ENCODE measurements at regions not wholly inside any gene's neighbourhood (a gene's known extent, or its start where the extent isn't known, plus 50 kb on each side); places are given as distances from the start of the nearest gene placed in this dataset.

DNA sequence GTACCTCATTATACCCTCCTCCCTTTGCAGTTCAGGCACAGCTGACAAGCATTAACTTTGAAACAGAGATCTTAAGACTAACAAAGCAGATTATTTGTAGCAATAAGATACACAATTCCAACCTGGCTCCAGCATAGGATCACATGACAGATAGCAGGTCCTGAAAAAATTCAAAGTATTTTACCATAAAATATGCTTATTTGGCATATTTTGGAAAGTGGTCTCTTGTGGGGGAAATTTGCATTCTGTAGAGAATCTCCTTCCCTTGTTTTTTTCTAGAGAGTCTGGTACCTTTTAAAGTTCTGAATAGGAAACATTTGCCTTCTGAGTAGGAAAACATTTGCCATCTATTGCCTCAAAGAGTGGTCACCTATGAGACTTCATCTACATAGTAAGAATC lies 212.8 kb upstream of the SH3BP4 start:
- H2BK15ac ChIP-seq (replicated peaks; ENCODE audit: low read depth): no peak overlapping the region
- no peak overlapping the region for H3K18ac ChIP-seq (ENCODE audit: low read length)
- H2AK5ac ChIP-seq (ENCODE audit: low read length): no peak overlapping the region
- H3K9ac ChIP-seq (ENCODE audit: low read length): no peak overlapping the region
- no peak overlapping the region for H4K8ac ChIP-seq (ENCODE audit: low read depth, low read length)
- no peak overlapping the region for H3K4me2 ChIP-seq (ENCODE audit: low read length)
- no peak overlapping the region for H3K4ac ChIP-seq (ENCODE audit: low read depth, low read length)
- H3K27me3 ChIP-seq (ENCODE audit: insufficient read depth, low read length, poor library complexity): no peaks in the 10 kb centered on the region
- DNase-seq: no peak
- no peak overlapping the region for H4K5ac ChIP-seq (ENCODE audit: low read length)
- no peak overlapping the region for H3K4me3 ChIP-seq (ENCODE audit: low read length)
- no peaks in the 10 kb centered on the region for H3K79me1 ChIP-seq (ENCODE audit: low read length)
- no peaks in the 10 kb centered on the region for H3K4me1 ChIP-seq (ENCODE audit: control insufficient read depth, low read depth, low read length)
- no peak overlapping the region for H3K56ac ChIP-seq (ENCODE audit: low read length)
- no peak overlapping the region for H2BK120ac ChIP-seq (ENCODE audit: low read depth, low read length)
- H3K36me3 ChIP-seq (ENCODE audit: control insufficient read depth, insufficient read depth, low read length): no peaks in the 10 kb centered on the region
- H3K79me2 ChIP-seq (ENCODE audit: control insufficient read depth, insufficient read depth, low read length): no peaks in the 10 kb centered on the region
- no peak overlapping the region for H2BK5ac ChIP-seq (ENCODE audit: low read length)
- H3K23ac ChIP-seq (ENCODE audit: low read length): no peak overlapping the region
- no peak overlapping the region for H3K27ac ChIP-seq (ENCODE audit: low read depth, low read length)

- WGBS (ENCODE audit: extremely low coverage, insufficient coverage, low lambda C conversion rate): no CpG with 5 or more reads among the region's 2 CpGs
- H3K56ac ChIP-seq (ENCODE audit: low read length): no peak overlapping the region
- no peak overlapping the region for H2BK120ac ChIP-seq (ENCODE audit: low read depth, low read length)
- H3K4ac ChIP-seq (ENCODE audit: low read depth, low read length): no peak overlapping the region
- H3K27ac ChIP-seq (ENCODE audit: low read depth, low read length): no peak overlapping the region
- H2AK5ac ChIP-seq (ENCODE audit: low read length): no peak overlapping the region
- no peaks in the 10 kb centered on the region for H3K4me1 ChIP-seq (ENCODE audit: control insufficient read depth, low read depth, low read length)
- no peak overlapping the region for H4K8ac ChIP-seq (ENCODE audit: low read depth, low read length)
- no peak overlapping the region for H3K18ac ChIP-seq (ENCODE audit: low read length)
- no peaks in the 10 kb centered on the region for H3K79me1 ChIP-seq (ENCODE audit: low read length)
- H3K4me2 ChIP-seq (ENCODE audit: low read length): no peak overlapping the region
- H2BK5ac ChIP-seq (ENCODE audit: low read length): no peak overlapping the region
- no peak overlapping the region for H4K5ac ChIP-seq (ENCODE audit: low read length)
- H2BK15ac ChIP-seq (replicated peaks; ENCODE audit: low read depth): no peak overlapping the region
- DNase-seq: no peak
- no peak overlapping the region for H3K9ac ChIP-seq (ENCODE audit: low read length)
- H3K36me3 ChIP-seq (ENCODE audit: control insufficient read depth, insufficient read depth, low read length): no peaks in the 10 kb centered on the region
- no peaks in the 10 kb centered on the region for H3K27me3 ChIP-seq (ENCODE audit: insufficient read depth, low read length, poor library complexity)
- H3K4me3 ChIP-seq (ENCODE audit: low read length): no peak overlapping the region
- no peaks in the 10 kb centered on the region for H3K79me2 ChIP-seq (ENCODE audit: control insufficient read depth, insufficient read depth, low read length)
- no peak overlapping the region for H3K23ac ChIP-seq (ENCODE audit: low read length)
Observed at GRCh38 chr2:234735829-234736228, 216.0 kb upstream of the SH3BP4 start.

DNA sequence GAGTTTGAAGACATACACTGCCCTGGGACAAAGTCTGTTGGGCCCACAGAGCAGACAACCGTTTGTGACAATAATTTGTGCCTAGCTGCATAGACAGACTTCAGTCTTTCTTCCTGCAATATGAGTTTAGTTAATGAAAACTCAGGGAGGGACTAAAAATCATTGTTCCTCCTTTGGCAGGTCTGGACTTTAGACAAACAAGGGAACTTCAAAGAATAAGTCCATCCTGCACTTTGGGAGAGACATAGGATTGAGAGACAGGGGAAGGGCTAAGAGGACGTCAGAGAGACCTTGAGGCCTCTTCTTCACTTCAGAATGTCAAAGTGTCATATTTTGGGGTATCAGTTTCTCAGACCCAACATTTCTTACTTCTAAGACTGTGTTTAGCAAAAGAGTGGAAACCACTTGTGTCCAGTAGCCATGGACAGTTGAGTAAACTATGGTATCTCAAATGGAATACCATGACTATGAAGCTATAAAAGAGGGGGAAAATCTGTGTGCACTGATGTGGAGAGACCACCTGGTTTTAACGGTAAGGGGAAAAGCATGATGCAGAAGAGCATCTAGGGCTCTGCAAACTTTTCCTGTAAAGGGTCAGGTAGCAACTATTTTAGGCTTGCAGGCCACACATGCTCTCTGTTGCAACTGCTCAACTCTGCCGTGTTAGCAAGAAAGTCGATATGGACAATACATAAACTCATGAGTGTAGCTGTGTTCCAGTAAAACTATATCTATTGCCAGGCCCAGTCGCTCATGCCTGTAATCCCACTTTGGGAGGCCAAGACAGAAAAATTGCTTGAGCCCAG lies 217.8 kb upstream of the SH3BP4 start:
- Histone ChIP-seq H3K79me2 (ENCODE audit: control insufficient read depth, insufficient read depth, low read length) (no peaks in the 10 kb centered on the region), H3K36me3 (ENCODE audit: control insufficient read depth, insufficient read depth, low read length) (no peaks in the 10 kb centered on the region), H3K23ac (ENCODE audit: low read length) (no peak overlapping the region), H4K8ac (ENCODE audit: low read depth, low read length) (no peak overlapping the region), H3K18ac (ENCODE audit: low read length) (no peak overlapping the region), H3K4me1 (ENCODE audit: control insufficient read depth, low read depth, low read length) (no peaks in the 10 kb centered on the region), H2BK120ac (ENCODE audit: low read depth, low read length) (no peak overlapping the region), H3K4ac (ENCODE audit: low read depth, low read length) (no peak overlapping the region), H2BK5ac (ENCODE audit: low read length) (no peak overlapping the region), H3K4me3 (ENCODE audit: low read length) (no peak overlapping the region), H3K4me2 (ENCODE audit: low read length) (no peak overlapping the region), H3K27me3 (ENCODE audit: insufficient read depth, low read length, poor library complexity) (no peaks in the 10 kb centered on the region), H4K5ac (ENCODE audit: low read length) (no peak overlapping the region), H3K56ac (ENCODE audit: low read length) (no peak overlapping the region), H3K9ac (ENCODE audit: low read length) (no peak overlapping the region), H3K27ac (ENCODE audit: low read depth, low read length) (no peak overlapping the region), H2AK5ac (ENCODE audit: low read length) (no peak overlapping the region), H3K79me1 (ENCODE audit: low read length) (no peaks in the 10 kb centered on the region), H2BK15ac (replicated peaks; ENCODE audit: low read depth) (no peak overlapping the region)
- no CpG with 5 or more reads among the region's 6 CpGs for WGBS (ENCODE audit: extremely low coverage, insufficient coverage, low lambda C conversion rate)
- no peak for DNase-seq

- Histone ChIP-seq H3K4me3 (ENCODE audit: low read length) (no peak overlapping the region), H2AK5ac (ENCODE audit: low read length) (no peak overlapping the region), H3K18ac (ENCODE audit: low read length) (no peak overlapping the region), H2BK120ac (ENCODE audit: low read depth, low read length) (no peak overlapping the region), H3K79me1 (ENCODE audit: low read length) (no peaks in the 10 kb centered on the region), H4K5ac (ENCODE audit: low read length) (no peak overlapping the region), H3K4ac (ENCODE audit: low read depth, low read length) (no peak overlapping the region), H3K27ac (ENCODE audit: low read depth, low read length) (no peak overlapping the region), H3K4me2 (ENCODE audit: low read length) (no peak overlapping the region), H2BK5ac (ENCODE audit: low read length) (no peak overlapping the region), H3K27me3 (ENCODE audit: insufficient read depth, low read length, poor library complexity) (no peaks in the 10 kb centered on the region), H3K79me2 (ENCODE audit: control insufficient read depth, insufficient read depth, low read length) (no peaks in the 10 kb centered on the region), H3K36me3 (ENCODE audit: control insufficient read depth, insufficient read depth, low read length) (no peaks in the 10 kb centered on the region), H4K8ac (ENCODE audit: low read depth, low read length) (no peak overlapping the region), H3K56ac (ENCODE audit: low read length) (no peak overlapping the region), H3K9ac (ENCODE audit: low read length) (no peak overlapping the region), H2BK15ac (replicated peaks; ENCODE audit: low read depth) (no peak overlapping the region), H3K23ac (ENCODE audit: low read length) (no peak overlapping the region), H3K4me1 (ENCODE audit: control insufficient read depth, low read depth, low read length) (no peaks in the 10 kb centered on the region)
- DNase-seq: no peak
- no CpG with 5 or more reads among the region's 6 CpGs for whole genome bisulfite sequencing (ENCODE audit: extremely low coverage, insufficient coverage, low lambda C conversion rate)
Observed at GRCh38 chr2:234733093-234733489, 218.7 kb upstream of the SH3BP4 start.

DNA sequence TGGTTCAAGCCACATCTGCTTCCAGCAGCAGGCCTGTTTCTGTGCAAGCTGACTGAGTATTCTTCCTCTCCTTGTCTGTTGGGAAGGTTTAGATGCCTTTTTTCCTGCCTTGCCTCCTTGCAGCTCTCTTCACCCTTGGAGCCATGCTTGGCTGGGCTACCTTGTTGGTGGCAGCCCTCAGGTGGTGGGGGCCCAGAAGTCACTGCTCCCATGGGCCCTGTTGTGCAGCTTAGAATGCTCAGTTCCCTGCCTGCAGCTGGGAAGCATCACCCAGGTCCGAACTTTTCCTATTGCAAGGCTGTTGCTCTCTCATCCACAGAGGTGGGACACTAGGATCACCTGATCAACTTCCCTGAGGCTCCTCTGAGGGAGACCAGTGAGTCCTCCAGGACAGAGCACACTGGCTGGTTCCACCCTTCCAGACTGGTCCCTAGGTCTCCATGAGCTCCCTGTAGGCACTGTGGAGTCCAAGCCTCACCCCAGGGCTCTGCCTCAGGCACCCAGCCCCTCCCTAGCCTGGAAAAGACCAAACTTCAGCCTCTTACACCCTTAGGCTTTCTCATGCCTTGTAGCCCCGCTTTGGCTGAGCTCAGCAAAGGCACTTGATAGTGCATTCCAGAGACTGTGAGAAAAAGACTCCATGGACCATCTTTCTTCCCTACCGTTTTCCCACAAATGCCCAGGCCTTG lies 219.3 kb upstream of the SH3BP4 start:
- Histone ChIP-seq H3K79me1 (ENCODE audit: low read length) (no peaks in the 10 kb centered on the region), H4K5ac (ENCODE audit: low read length) (no peak overlapping the region), H3K4me1 (ENCODE audit: control insufficient read depth, low read depth, low read length) (no peaks in the 10 kb centered on the region), H3K9ac (ENCODE audit: low read length) (no peak overlapping the region), H3K56ac (ENCODE audit: low read length) (no peak overlapping the region), H4K8ac (ENCODE audit: low read depth, low read length) (no peak overlapping the region), H3K79me2 (ENCODE audit: control insufficient read depth, insufficient read depth, low read length) (no peaks in the 10 kb centered on the region), H3K27me3 (ENCODE audit: insufficient read depth, low read length, poor library complexity) (no peaks in the 10 kb centered on the region), H2BK15ac (replicated peaks; ENCODE audit: low read depth) (no peak overlapping the region), H3K27ac (ENCODE audit: low read depth, low read length) (no peak overlapping the region), H2AK5ac (ENCODE audit: low read length) (no peak overlapping the region), H3K4me2 (ENCODE audit: low read length) (no peak overlapping the region), H3K4ac (ENCODE audit: low read depth, low read length) (no peak overlapping the region), H2BK120ac (ENCODE audit: low read depth, low read length) (no peak overlapping the region), H3K23ac (ENCODE audit: low read length) (no peak overlapping the region), H3K4me3 (ENCODE audit: low read length) (no peak overlapping the region), H3K36me3 (ENCODE audit: control insufficient read depth, insufficient read depth, low read length) (no peaks in the 10 kb centered on the region), H3K18ac (ENCODE audit: low read length) (no peak overlapping the region), H2BK5ac (ENCODE audit: low read length) (no peak overlapping the region)
- no peak for DNase-seq
- no CpG with 5 or more reads among the region's 3 CpGs for WGBS (ENCODE audit: extremely low coverage, insufficient coverage, low lambda C conversion rate)

All from mesendoderm (in vitro differentiated cells).